Dendritic cell treated with granulocyte-macrophage colony-stimulating factor and Interleukin-4, amounts not matched to agents 40 ng/mL and 50 ng/mL, for 4 days (primary cell): ENCODE measurements at regions not wholly inside any gene's neighbourhood (a gene's known extent, or its start where the extent isn't known, plus 50 kb on each side); places are given as distances from the start of the nearest gene placed in this dataset.
"Not testable (repeated sequence)": the region's sequence is repeated elsewhere in the genome, so short reads cannot be mapped to it uniquely, and the experiment has no call there.

ENCODE experiments used
- H3K27ac Mint-ChIP-seq: one replicate; pipeline ENCODE4 v1.8.0; 2022; ENCODE audit warnings: mild to moderate bottlenecking, mixed read lengths
- H3K27me3 Mint-ChIP-seq: one replicate; pipeline ENCODE4 v1.8.0; 2022; ENCODE audit warnings: mild to moderate bottlenecking, mixed read lengths
- H3K36me3 Mint-ChIP-seq: one replicate; pipeline ENCODE4 v1.8.0; 2022; ENCODE audit warnings: low read depth, mixed read lengths
- H3K4me1 Mint-ChIP-seq: one replicate; pipeline ENCODE4 v1.8.0; 2022; ENCODE audit warnings: low read depth, mixed read lengths
- H3K4me3 Mint-ChIP-seq: one replicate; pipeline ENCODE4 v1.8.0; 2022; ENCODE audit warnings: mild to moderate bottlenecking, moderate library complexity, mixed read lengths
- H3K9me3 Mint-ChIP-seq: one replicate; pipeline ENCODE4 v1.8.0; 2022; ENCODE audit warnings: mixed read lengths
- intact Hi-C: fragments of 100-400 bp; cut with micrococcal nuclease; formaldehyde crosslinking; loops from one replicate; pipeline ENCODE4 v1.15.0; 2022

GRCh38 chr12:58421990-58422389 is 480.6 kb downstream of the ATP23 start:
- Mint-ChIP-seq H3K27me3 (no peaks in the 10 kb centered on the region), H3K27ac (no peak overlapping the region), H3K9me3 (no peaks in the 10 kb centered on the region), H3K36me3 (no peaks in the 10 kb centered on the region), H3K4me3 (no peak overlapping the region), H3K4me1 (no peaks in the 10 kb centered on the region)
- intact Hi-C loops: no loop called here

GRCh38 chr12:58424735-58425392 is 483.5 kb downstream of the ATP23 start:
- no peak overlapping the region for H3K4me3 Mint-ChIP-seq
- H3K4me1 Mint-ChIP-seq: no peaks in the 10 kb centered on the region
- no peaks in the 10 kb centered on the region for H3K27me3 Mint-ChIP-seq
- no peaks in the 10 kb centered on the region for H3K36me3 Mint-ChIP-seq
- intact Hi-C loops: no loop called here
- no peak overlapping the region for H3K27ac Mint-ChIP-seq
- H3K9me3 Mint-ChIP-seq: no peaks in the 10 kb centered on the region

DNA sequence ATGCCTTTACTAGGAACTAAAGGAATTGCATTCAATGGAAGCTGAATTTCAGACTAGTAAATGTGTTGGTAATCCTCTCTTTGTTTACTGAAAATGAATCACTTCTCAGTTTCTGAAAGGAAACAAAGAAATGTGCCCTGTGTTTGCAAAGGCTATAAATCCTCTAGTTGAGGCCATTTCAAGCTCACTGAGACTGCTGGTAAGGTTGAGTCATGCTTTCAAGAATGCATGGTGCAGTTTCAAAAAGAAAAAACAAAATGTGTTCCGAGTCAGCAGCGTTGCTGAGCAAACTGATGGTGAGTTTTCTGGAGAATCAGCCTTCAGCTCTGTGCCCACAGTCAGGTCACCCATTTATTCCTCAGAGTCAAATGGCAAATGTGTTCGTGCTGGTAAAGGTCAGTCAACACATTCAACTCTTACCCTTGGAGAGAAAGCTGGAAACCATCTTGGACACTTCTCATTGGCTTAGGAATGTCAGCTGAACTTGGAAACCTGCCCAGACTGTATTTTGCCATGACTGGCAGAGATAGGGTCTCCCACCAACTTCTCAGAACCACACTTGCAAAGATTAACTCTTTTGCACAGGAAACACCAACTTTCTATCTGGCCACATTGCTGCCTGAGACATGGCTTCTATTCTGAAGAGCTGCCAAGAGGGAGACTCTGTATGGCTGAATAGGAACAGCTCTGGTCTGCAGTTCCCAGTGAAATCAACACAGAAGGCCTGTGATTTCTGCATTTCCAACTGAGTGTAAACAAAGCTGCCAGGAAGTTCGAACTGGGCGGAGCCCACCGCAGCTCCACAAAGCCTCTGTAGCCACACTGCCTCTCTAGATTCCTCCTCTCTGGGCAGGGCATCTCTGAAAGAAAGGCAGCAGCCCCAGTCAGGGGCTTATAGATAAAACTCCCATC is 484.4 kb downstream of the ATP23 start:
- Mint-ChIP-seq H3K4me1 (no peaks in the 10 kb centered on the region), H3K9me3 (no peaks in the 10 kb centered on the region), H3K27ac (no peak overlapping the region), H3K4me3 (no peak overlapping the region), H3K27me3 (no peaks in the 10 kb centered on the region), H3K36me3 (no peaks in the 10 kb centered on the region)
- intact Hi-C loops: no loop called here

- H3K27me3 Mint-ChIP-seq, H3K36me3 Mint-ChIP-seq, H3K4me3 Mint-ChIP-seq, intact Hi-C loops, H3K27ac Mint-ChIP-seq, H3K4me1 Mint-ChIP-seq, H3K9me3 Mint-ChIP-seq: not testable (repeated sequence)
Observed at GRCh38 chr12:58426437-58426836, 485.1 kb downstream of the ATP23 start.

GRCh38 chr12:58433959-58434358 is 486.3 kb downstream of the LRIG3 start:
- Mint-ChIP-seq H3K27me3 (no peaks in the 10 kb centered on the region), H3K36me3 (no peaks in the 10 kb centered on the region), H3K4me1 (no peaks in the 10 kb centered on the region), H3K9me3 (no peaks in the 10 kb centered on the region), H3K27ac (no peak overlapping the region), H3K4me3 (no peak overlapping the region)
- intact Hi-C loops: no loop called here

GRCh38 chr12:58434726-58435125 is 485.6 kb downstream of the LRIG3 start:
- H3K36me3 Mint-ChIP-seq: no peaks in the 10 kb centered on the region
- H3K4me3 Mint-ChIP-seq: no peak overlapping the region
- no peaks in the 10 kb centered on the region for H3K4me1 Mint-ChIP-seq
- no peak overlapping the region for H3K27ac Mint-ChIP-seq
- H3K27me3 Mint-ChIP-seq: no peaks in the 10 kb centered on the region
- intact Hi-C loops: no loop called here
- no peaks in the 10 kb centered on the region for H3K9me3 Mint-ChIP-seq

DNA sequence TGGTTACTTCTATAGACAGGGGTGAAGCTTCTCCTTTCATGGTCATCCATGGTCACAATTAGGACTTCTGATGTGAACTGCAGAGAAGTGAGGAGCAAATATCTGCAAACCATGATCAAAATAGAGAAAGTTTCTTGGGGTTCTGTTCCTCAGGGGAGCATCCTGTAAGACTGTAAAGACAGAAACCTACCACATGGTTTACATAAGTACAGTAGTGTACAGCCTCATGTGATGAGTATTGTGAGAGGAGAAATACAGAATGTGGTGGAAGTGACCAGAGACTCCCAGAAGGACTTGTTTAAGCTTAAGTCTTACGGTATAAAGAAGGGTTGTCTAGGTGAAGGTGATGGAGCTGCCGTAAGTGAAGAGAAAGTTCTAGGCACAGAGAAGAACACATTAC is 484.7 kb downstream of the LRIG3 start:
- Mint-ChIP-seq H3K9me3 (no peaks in the 10 kb centered on the region), H3K4me1 (no peaks in the 10 kb centered on the region), H3K27me3 (no peaks in the 10 kb centered on the region), H3K27ac (no peak overlapping the region), H3K36me3 (no peaks in the 10 kb centered on the region), H3K4me3 (no peak overlapping the region)
- intact Hi-C loops: no loop called here

DNA sequence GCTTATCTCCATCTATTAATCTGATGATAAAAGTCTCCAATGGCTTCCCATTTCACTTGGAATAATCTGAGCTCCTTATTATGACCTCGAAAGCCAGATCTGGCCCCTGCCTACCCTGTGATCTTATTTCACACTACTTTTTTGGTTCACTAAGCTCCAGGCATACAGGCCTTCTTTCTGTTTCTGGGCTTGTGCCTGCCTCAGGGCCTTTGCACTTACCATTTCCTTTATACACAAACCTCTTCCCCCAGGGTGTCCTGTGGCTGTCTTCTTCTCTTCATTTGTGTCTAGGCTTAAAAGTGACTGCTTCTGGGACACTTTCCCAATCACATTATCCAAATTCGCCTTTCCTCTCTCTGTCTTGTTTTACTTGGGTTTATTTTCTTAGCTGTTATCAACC is 478.8 kb downstream of the LRIG3 start:
- H3K9me3 Mint-ChIP-seq: no peaks in the 10 kb centered on the region
- intact Hi-C loops: loop anchor here (10.0 kb wide), 1 partner anchor 457 kb away; no protein-coding TSS in a partner anchor
- no peaks in the 10 kb centered on the region for H3K4me1 Mint-ChIP-seq
- no peak overlapping the region for H3K4me3 Mint-ChIP-seq
- no peaks in the 10 kb centered on the region for H3K27me3 Mint-ChIP-seq
- no peaks in the 10 kb centered on the region for H3K36me3 Mint-ChIP-seq
- H3K27ac Mint-ChIP-seq: no peak overlapping the region

GRCh38 chr12:58443273-58443980 is 476.9 kb downstream of the LRIG3 start:
- no peaks in the 10 kb centered on the region for H3K27me3 Mint-ChIP-seq
- no peaks in the 10 kb centered on the region for H3K4me1 Mint-ChIP-seq
- H3K27ac Mint-ChIP-seq: no peak overlapping the region
- intact Hi-C loops: loop anchor here (2.0 to 10.0 kb wide), 2 partner anchors 97 to 459 kb away; no protein-coding TSS in a partner anchor
- no peaks in the 10 kb centered on the region for H3K36me3 Mint-ChIP-seq
- no peaks in the 10 kb centered on the region for H3K9me3 Mint-ChIP-seq
- no peak overlapping the region for H3K4me3 Mint-ChIP-seq

DNA sequence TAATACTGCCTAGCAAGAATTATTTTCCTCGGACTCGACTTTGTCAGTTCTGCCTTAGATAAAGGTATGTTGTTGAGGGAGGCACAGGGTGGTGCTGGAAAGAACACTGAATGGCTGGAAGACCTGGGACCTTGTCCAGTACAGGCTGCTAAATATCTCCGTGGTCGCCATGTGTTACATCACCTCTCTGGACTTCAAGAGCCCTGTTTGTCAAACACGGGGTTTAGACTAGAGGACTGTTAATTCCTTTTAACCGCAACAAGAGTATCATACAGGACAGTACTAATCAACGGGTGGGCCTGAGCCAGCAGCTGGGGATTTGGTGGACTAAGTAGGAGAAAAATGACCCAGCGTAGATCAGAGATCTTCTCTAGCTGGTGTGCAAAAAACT is 476.3 kb downstream of the LRIG3 start:
- Mint-ChIP-seq H3K27ac (no peak overlapping the region), H3K27me3 (no peaks in the 10 kb centered on the region), H3K36me3 (no peaks in the 10 kb centered on the region), H3K9me3 (no peaks in the 10 kb centered on the region), H3K4me1 (no peaks in the 10 kb centered on the region), H3K4me3 (no peak overlapping the region)
- intact Hi-C loops: loop anchor here (2.0 to 10.0 kb wide), 2 partner anchors 97 to 459 kb away; no protein-coding TSS in a partner anchor

GRCh38 chr12:58450868-58451482 is 469.3 kb downstream of the LRIG3 start:
- intact Hi-C loops: no loop called here
- H3K36me3 Mint-ChIP-seq: no peaks in the 10 kb centered on the region

DNA sequence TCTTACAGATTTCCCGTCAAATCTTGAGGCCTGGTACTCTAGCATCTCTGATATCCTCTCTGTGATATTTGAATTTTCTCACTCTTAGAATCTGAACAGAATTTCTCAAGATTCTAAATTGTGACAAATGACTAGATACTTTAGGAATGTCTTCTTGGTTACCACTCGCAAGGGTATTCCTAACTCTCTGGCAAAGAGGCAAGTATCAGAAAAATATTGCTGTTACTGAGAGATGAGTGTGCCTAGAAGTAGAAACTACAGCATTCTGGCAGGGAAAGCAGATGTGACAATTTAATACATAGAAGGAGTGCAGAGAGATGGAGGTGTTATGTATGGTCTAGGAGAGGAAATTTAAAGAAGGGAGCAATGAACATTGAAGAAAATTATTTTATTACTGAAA is 467.8 kb downstream of the LRIG3 start:
- Mint-ChIP-seq H3K4me3 (no peak overlapping the region), H3K27ac (no peak overlapping the region), H3K4me1 (no peaks in the 10 kb centered on the region), H3K36me3 (no peaks in the 10 kb centered on the region), H3K9me3 (no peaks in the 10 kb centered on the region), H3K27me3 (no peaks in the 10 kb centered on the region)
- intact Hi-C loops: no loop called here

More at GRCh38 chr12:58450868-58451482, 469.3 kb downstream of the LRIG3 start:
- Mint-ChIP-seq H3K27ac (no peak overlapping the region), H3K27me3 (no peaks in the 10 kb centered on the region), H3K4me1 (no peaks in the 10 kb centered on the region), H3K9me3 (no peaks in the 10 kb centered on the region), H3K4me3 (no peak overlapping the region)

GRCh38 chr12:58453306-58453705 is 467.0 kb downstream of the LRIG3 start:
- Mint-ChIP-seq H3K27ac (no peak overlapping the region), H3K4me3 (no peak overlapping the region), H3K36me3 (no peaks in the 10 kb centered on the region), H3K27me3 (no peaks in the 10 kb centered on the region), H3K9me3 (no peaks in the 10 kb centered on the region), H3K4me1 (no peaks in the 10 kb centered on the region)
- intact Hi-C loops: no loop called here

- no peaks in the 10 kb centered on the region for H3K36me3 Mint-ChIP-seq
- no peaks in the 10 kb centered on the region for H3K4me1 Mint-ChIP-seq
- intact Hi-C loops: no loop called here
- H3K27me3 Mint-ChIP-seq: no peaks in the 10 kb centered on the region
- no peak overlapping the region for H3K27ac Mint-ChIP-seq
- H3K4me3 Mint-ChIP-seq: no peak overlapping the region
- H3K9me3 Mint-ChIP-seq: no peaks in the 10 kb centered on the region
Observed at GRCh38 chr12:58455136-58455535, 465.2 kb downstream of the LRIG3 start.
